HCEC 1CT (cell line): ENCODE measurements at regions not wholly inside any gene's neighbourhood (a gene's known extent, or its start where the extent isn't known, plus 50 kb on each side); places are given as distances from the start of the nearest gene placed in this dataset.

ENCODE experiments used
- DNase-seq: peaks from one replicate; pipeline ENCODE4 v3.0.0-alpha.2; 2017

DNA sequence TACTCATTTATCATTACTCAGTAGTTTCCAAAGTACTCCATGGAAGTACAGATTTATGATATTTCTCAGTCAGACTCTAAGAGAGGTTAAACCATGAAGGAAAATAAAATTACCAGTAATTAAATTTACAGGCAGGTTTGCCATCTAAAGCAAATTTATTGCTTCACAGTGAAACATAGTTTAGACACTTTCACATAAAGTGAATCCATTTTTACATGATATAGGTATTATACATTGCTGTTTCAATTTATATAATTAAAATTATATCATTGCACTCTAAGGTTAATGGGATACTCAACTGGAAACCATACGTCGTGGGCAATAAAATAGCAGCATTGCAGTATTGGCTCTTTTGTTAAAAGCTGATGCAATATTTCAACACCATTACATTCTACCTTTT, 202.8 kb downstream of the SLIT2 start:
- no peak for DNase-seq

DNA sequence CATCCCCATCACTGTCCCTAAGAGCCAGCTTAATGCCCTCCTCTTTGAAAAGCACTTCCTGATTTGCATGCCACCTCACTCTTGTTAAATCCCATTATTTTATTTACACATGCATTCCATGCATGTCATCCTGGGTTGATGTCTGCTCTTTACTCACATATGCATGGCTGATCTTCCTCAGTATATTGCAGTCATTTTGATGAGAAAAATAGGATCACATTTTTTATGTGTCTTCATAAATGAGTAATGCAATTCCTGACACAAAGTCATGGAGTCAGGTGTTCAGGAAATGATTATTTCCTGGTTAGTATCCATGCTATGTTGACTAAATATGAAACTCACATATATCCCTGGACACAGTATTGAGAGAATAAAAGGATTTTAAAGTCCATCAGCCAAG, 204.7 kb downstream of the SLIT2 start:
- peak; percentile 20 for DNase-seq

DNA sequence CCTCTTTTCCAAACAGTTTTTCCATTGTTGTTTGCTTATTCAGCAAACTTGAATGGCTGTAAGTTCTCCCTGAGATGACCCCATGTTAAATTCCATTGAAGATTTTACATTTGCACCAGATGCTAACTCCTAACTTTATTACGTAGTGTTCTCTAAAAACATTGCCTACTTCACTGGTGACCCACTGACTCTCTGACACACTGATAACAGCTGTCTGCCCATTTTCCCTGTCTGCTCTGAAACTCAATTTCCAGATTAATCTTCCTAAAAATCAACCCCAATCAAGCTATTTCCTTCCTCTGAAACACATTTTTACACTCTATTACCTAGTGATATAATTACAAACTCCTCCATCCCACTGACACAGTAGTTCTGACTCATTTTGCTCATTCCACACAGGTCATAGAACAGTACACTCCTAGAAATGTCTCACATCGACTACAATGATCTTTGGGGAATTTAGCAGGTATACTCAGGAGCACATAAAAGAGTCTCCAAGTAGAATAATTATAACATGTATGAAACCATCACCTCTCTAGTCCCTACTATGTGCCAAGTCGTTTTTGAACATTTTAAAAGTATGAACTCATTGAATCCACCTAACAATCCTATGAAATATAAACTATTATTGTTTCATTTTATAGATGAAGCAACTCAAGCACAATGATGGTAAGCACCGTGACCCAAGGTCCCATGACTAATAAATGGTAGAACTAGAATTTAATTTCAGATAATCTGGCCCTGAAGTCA, 210.9 kb downstream of the SLIT2 start:
- no peak for DNase-seq

DNA sequence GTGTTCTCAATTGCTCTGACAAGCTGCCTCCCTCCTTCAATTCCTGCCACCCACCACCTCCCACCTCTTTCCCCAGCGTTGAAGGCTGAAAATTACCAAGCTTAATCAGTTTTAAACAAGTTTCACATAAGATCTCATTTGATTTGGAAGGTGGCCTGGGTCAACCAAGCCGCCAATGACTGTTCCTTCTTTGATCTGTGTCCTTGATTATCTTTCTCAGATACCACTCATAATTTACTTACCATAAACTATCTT, 211.4 kb downstream of the SLIT2 start:
- no peak for DNase-seq

DNA sequence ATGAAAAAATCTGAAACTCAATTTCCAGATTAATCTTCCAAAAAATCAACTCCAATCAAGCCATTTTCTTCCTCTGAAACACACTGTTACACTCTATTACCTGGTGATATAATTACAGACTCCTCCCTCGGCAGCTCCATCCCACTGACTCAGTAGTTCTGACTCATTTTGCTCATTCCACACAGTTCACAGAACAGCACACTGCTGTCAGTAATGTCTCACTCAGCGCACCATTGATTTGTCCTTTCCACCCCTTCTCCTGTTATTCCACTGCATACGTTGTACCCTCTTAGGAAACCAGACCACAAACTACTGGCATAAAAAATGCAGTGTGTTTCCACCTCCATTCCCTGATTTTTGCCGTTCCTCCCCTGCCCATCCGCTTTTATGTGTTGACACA, 212.7 kb downstream of the SLIT2 start:
- DNase-seq: peak; percentile 68

DNA sequence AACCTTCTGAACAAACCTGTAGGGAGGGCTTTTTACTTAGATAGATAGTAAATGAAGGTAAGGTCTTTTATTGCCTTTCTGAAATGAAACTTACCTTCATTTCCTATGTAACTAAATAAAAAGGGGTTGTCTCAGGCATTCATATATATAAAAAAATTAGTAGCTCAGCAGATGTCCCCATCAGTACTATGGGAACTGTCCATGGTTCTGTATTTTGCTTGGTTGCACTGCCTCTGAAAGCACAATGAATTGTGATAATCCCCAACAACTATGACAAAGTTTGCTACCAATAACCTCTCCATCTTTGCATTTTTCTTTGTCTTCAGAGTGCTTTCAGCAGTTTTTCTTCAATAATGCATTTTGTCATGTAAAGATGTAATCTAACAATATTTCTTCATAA, 222.4 kb downstream of the SLIT2 start:
- peak; percentile 13 for DNase-seq

DNA sequence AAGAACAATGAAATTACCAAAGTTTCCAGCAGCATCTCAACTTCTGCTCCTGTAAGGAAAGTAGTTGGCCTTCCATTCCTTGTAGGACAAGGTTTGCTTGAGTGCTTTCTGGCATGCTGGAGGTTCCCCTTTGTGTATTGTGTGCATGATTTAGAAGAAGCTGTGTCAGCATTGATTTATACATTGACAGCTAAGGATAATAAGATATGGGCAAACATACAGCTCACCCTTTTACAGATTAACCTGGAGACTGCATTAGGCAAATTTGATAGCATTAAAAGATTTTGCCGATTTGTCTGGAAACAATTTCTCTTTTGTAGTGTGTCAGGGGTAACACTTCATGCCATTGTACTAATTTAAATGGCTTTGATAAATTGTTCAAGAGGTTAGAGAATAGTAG, 221.8 kb upstream of the PACRGL start:
- DNase-seq: no peak

DNA sequence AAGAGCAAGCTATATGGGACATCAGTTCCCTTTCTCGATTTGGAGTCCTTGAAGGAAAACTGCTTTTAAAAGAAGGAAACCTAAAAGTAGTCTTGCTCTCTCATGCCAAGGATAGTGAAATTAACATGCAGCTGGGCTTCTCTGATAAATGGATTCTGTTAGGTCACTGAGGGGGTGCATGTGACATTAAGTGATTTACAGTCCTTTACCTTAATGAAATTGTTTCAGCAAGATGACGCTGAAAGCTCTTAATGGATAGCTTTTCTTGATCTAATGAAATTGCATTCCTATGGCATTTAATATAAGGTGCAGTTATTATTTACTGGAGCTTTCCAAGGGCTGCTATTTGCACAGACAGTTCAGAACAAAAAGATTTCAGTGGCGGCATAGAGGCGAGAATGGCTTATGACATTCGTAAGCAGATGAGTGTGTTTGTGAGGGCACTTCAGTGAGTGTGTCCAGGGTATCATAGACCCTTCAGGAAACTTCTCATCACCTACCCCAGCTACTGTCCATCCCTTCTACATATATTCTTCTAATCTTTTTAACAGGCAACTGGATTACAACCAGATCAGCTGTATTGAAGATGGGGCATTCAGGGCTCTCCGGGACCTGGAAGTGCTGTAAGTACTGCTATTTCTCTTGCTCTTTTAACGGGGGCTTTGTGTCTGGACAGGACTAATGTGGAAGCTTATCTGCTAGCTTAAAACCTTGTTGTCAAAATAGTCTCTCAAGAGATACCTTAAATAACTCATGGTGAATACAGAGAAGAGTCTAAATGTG, 219.9 kb upstream of the PACRGL start:
- no peak for DNase-seq

DNA sequence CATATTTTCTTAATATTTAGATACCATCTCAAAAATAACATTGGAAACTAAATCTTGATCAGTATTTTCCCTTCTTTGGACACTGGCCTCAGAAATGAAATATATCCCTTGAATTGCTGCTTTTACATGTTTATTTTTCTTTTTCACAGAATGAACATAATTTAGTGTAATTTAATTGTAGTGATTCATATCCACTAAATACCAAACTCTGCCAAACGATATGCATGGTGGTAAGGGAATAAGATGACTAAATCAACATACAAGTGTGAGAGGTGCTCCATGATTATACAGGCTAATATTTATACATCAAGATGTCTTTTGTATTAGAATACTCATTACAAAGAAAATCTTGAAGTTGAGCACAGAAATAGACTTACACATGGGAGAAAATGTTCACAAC, 216.8 kb upstream of the PACRGL start:
- DNase-seq: no peak

DNA sequence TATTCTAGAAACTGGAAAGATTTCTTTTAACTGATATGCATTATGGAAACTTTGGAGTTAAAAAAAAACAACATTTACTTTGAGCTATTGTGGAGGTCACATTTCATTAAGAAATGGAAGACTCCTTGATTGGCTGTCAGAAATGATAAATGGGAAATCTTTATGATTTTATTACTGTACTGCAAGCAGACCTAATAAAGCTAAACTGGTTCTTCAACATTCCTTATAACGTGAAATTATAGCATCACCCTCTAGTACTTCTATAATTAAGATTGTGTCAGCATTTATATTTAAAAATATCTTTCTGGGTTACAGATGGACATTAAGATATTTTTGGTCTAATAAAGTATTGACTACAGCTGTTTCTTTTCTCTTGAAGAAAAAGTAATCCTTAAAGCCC, 213.8 kb upstream of the PACRGL start:
- DNase-seq: no peak

DNA sequence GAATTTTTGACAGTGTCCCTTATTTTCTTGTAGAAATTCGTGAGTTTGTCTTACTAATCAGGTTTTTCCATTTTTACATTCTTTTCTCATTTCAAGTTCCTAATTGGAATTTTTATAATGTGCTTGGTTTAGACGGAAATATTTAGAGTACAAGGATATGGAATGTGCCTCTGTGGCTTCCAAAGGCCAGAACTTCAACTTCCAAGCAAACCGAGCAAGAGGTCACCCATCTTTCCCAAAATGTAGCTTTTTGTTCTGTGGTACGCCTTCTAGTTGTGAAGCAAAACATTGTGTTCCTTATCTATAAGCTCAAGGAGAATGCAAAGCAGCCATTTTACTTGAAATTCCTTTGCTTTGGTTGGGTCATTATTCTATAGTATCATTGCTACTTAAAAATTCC, 212.8 kb upstream of the PACRGL start:
- no peak for DNase-seq

DNA sequence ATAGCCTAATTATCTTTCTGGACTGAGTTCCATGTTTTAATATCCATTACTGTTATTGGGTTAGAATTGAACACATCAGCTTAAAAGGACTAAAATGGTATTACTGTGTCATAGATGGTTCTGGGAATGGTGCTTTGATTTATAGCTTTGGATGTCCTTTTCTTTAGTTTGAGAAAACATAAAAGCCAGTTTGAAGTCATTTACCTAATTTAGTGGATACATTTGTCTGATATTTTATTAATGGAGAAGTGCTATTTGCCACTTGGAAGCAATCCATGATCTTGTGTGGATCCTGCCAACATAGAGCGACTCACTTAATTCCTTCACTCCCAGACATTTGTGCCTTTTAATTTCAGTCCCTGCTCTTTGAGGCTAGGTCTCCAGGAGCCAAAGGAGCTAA, 212.4 kb upstream of the PACRGL start:
- no peak for DNase-seq

DNA sequence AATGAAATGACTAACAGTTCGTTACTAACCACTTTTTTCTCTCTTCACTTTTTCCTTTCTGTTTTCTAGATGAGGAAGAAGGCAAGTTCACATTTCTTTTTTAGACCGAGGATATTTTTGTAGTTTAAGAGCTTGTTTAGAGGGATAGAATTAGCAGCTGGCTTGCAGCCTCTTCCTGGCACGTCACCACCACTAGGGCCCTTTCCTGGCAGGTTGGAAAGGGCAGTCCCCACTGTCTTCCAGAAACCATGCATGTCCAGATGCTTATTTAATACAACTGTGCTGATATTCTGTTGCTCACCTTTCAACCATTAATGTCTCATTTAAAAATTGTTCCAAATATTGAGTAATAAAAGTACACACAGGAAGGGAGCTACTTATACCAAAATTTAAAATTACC, 209.5 kb upstream of the PACRGL start:
- DNase-seq: no peak

DNA sequence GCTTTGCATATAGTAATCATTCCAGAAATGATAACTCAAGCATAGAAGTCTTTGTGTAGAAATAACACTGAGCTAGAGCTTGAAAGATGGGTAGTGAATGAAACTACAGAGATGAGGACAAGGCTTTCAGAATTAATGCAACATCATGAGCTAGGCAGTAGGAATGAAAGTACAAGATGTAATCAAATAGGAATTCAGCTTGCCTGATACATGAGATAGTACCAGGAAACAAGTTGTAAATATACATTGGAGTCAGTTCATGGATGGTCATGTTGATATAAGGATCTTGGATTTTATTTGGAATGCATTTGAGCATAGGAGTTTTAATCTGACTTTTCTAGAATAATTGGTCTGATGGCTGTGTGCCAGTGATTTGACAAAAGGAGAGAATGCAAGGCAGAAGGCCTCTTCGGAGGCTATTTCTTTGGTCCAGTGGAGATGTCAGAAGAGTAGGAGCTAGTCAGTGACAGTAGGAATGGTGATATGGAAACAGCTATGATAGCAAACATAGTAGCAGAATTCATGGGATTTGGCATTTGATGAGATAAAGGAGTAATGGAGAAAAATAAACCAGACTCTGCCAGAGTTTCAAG, 206.4 kb upstream of the PACRGL start:
- peak; percentile 56 for DNase-seq

DNA sequence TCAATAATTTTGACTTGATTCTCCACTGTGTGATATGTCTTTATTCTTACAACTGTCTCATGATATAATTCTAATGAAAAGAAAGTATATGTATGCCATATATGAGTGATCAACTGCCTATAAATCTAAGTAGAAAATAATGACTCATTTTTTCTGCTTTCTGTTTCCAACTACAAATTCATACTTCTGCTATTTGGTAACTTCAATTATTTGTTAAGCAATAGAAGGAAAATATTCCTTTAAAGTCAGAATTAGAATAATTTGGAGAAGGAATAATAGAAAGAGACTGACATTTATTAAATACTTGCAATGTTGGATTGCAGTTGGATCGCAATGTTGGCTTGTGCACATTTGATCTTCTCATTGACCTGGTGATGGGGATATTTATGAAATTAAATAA, 204.2 kb upstream of the PACRGL start:
- peak; percentile 4 for DNase-seq

DNA sequence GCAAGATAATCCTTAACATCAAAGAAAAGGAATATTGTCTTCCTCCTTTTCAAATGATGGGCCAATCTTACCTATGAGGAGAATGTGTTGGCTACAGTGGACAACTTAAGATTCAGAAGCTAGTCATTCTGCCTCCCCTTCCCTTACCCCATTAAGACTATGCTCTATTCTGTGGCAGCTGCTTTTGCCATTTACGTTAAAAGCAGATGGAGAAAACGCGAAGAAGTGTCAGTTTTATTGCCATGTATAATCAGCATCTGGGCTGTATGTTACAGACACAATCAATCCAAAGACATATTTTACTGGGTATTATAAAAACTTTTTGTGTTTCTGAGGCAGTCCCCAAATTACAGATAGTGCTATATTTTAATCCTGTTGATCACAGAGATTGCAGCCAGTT, 196.1 kb upstream of the PACRGL start:
- DNase-seq: no peak

DNA sequence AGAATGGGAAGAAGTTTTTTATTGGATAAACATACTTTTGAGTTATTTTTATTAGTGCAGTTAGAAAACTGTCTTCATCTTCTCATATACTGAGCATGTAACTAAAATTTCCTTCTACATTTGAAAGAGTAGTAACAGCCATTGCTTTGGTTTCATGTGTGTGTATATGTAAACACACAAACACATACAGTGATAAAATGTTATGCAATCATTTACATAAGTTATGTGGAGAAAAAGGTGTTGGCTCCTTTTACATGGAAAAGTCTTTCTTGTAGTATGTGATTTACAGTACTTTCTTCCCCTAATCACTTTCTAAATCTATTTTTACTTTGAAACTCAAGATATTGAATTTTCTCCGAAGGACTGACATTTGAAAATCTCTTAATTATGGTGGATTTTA, 194.3 kb upstream of the PACRGL start:
- DNase-seq: no peak

DNA sequence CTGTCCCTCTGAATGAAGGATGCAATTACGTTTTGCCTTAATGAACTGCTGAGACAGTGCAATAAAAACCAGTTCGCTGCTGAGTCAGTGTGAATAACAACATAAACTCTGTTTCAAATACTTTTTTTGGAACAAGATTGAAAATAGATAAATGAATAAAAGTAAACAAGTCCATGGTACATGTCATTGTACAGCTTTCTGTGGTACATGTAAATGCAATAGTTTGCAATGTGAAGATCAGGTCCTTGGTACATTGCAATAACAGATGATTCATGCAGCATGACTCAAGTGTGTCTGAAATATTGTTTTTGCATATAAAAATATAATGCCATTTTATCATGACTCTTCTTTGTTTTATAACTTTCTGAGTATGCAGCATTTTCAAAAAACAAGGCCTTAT, 193.4 kb upstream of the PACRGL start:
- peak; percentile 80 for DNase-seq

DNA sequence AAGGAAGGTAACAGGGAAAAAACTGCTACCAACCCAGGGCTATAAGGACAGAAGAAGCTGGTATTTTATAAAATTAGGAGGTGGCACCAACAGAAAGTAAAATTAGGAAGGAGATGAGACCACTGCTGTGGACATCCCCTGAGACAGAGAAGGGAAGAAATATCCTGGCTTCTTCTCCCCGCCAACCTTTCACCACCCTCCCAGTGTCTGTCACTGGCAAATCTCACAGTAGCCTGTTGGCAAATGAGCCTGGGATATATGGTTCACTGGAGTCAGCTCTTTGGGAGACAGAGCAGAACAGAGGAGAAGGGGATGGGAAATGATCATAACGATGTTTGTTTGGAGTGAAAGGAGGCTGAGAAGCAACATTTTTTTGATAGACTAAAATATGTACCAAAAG, 190.9 kb upstream of the PACRGL start:
- no peak for DNase-seq

DNA sequence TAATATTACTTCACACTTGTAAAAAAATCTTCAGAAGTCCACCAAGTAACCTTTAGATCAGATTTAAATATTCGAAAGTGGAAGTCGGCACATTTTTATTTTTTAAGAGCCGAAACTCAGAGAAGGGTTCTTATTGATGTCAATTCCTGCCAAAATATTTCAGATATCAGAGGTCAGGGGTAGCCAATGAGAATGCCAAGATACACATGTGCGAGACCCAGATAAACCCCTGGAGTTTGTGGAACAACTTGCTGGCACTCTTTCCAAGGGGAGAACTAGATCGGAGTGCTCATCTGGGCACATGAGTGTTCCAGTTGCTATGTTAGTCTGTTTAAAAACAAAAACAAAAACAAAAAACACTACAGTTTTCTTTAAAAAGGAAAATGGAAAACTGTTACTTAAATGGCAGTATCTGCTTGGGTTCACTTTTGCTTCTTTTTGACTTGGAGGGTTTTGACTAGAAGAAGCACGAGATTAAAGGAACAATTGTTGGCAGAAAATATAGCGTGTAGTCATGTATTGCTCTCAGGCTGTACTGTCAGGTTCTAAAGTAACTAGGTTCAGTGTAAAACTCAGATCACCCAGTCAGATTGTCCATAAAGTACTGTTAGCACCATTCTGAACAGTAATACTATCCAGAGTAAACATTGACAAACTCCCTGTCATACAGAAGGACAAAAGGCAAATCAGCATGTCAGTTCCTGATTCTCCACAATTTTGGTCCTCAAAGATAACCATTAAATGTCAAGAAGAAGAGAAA, 188.0 kb upstream of the PACRGL start:
- no peak for DNase-seq

DNA sequence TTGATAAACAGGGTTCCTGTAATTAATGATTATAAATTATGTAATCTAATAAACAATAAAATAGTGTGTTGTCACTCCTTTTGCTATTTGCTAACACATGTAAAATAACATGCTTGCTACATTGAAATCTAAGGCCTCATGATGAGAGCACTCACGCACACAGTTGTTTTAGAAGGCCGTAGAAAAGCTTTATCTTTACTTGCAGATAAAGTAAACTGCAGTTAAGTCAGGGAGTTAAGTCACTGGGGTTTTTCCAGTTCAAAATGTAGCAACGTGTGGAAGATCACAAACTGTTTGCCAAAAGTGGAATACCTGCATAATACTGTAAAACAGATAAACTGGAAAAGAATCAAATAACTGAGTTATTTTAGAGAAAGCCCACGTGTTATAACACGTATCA, 187.3 kb upstream of the PACRGL start:
- no peak for DNase-seq

DNA sequence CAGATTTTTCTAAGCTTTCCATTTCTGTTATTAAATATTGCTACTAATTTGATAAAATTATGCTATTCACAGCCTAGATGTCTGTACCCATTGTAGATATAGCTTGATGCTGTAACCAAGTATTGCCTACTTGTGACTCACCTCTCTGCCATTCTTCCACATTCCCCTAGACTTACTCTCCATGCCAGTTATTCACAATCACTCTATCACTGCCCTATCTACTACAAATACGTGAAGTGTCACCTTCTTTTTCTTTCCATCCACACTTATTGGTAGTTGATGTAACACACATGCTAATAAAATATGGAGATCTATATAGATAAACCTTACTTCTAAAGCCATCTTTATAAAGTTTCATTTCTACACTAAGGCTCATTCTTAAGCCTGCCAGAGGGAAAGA, 179.4 kb upstream of the PACRGL start:
- peak; percentile 60 for DNase-seq

DNA sequence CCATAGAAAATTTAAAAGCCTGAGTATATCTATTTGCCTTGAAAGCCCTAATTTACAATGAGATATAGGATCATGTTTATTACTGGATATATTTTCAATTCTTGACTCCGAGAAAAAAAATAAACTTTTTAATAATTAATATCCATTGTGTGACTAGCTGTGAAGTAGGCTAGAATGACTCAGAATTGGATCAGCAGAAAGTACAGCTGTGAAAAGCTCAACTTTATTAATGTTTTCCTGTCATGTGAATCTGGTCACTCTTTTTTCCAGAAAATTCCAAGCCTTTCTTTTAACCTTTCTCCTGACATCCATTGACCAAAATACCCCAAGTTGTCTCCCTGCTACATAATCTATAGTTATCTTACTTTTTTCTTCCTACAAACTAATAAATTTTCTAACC, 171.8 kb upstream of the PACRGL start:
- peak; percentile 68 for DNase-seq

DNA sequence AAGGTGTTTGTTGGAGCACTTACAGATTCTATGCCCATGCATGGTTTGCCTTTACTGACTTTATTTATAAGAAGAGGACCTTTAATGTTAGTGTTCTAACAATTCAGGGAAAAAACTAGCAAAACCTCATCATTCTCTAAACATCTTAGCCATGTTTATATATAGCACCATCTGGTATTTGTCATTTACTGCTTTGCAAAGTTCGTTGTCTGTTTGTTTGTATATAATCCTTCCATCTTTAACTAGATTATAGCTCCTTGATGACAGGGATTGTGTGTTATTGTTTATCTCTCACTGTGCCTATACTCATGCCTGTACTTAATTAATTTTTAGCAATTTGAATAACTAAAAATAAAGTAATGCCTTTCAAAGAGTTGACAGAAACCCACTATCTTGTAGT, 170.6 kb upstream of the PACRGL start:
- DNase-seq: peak; percentile 37
